ENCODE measurements at regions not wholly inside any gene's neighbourhood (a gene's known extent, or its start where the extent isn't known, plus 50 kb on each side); places are given as distances from the start of the nearest gene placed in this dataset.

DNA sequence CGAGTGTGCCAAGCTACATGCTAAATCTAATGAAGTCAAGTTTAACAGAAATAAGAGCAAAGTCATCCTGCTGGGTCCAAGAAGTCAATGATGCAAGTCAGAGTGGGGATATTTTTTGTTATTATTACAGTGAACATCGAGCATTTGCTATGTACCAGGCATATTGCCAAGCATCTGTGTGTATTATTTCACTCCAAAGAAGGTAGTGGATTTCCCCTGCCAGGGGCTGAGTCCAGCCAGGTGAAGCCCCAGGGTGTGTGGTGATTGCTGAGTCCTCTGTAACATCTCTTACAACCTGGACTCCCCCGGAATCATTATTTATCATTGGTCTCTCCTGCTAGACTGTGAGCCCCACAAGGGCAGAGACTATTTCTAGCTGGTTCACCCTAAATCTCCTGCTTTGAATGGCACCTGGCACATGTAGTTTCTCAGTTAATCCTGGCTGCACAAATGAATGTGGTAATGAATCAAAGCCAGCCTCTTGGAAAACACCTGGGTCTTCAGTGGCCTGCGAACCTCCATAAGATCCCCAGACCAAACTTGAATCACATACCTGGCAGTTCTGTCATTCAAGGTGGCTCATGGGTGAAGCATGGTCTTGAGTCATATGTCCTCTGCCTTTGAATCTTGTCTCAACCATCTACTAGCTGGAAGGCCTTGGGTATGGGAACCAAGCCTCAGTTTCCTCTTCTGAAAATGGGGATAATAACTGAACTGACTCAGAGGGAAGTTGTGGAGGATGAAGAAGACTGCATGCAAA, 549.2 kb downstream of the MIAT start:
- H3K4me3 Mint-ChIP-seq = no peak overlapping the region
- no peak for DNase-seq (ENCODE audit: low spot score)
- H3K9me3 Mint-ChIP-seq = no peaks in the 10 kb centered on the region
- H3K27me3 Mint-ChIP-seq (ENCODE audit: insufficient read depth) = peaks cover 3% of the 10 kb centered on the region
- H3K27ac Mint-ChIP-seq = no peak overlapping the region
- no peaks in the 10 kb centered on the region for H3K36me3 Mint-ChIP-seq (ENCODE audit: low read depth)
- intact Hi-C loops (cut with micrococcal nuclease) = no loop called here
- no peaks in the 10 kb centered on the region for H3K4me1 Mint-ChIP-seq (ENCODE audit: low read depth)

GRCh38 chr22:27207266-27207665, 549.9 kb downstream of the MIAT start:
- DNase-seq (ENCODE audit: low spot score) = no peak
- Mint-ChIP-seq H3K36me3 (ENCODE audit: low read depth) (no peaks in the 10 kb centered on the region), H3K4me1 (ENCODE audit: low read depth) (no peaks in the 10 kb centered on the region), H3K4me3 (no peak overlapping the region), H3K27ac (no peak overlapping the region), H3K27me3 (ENCODE audit: insufficient read depth) (peaks cover 3% of the 10 kb centered on the region), H3K9me3 (no peaks in the 10 kb centered on the region)
- intact Hi-C loops (cut with micrococcal nuclease) = no loop called here

GRCh38 chr22:27207907-27208306, 550.5 kb downstream of the MIAT start:
- no peak overlapping the region for H3K27ac Mint-ChIP-seq
- H3K27me3 Mint-ChIP-seq (ENCODE audit: insufficient read depth) = peaks cover 8% of the 10 kb centered on the region
- H3K9me3 Mint-ChIP-seq = no peaks in the 10 kb centered on the region
- H3K4me1 Mint-ChIP-seq (ENCODE audit: low read depth) = no peaks in the 10 kb centered on the region
- intact Hi-C loops (cut with micrococcal nuclease) = no loop called here
- H3K4me3 Mint-ChIP-seq = no peak overlapping the region
- no peaks in the 10 kb centered on the region for H3K36me3 Mint-ChIP-seq (ENCODE audit: low read depth)
- DNase-seq (ENCODE audit: low spot score) = no peak

DNA sequence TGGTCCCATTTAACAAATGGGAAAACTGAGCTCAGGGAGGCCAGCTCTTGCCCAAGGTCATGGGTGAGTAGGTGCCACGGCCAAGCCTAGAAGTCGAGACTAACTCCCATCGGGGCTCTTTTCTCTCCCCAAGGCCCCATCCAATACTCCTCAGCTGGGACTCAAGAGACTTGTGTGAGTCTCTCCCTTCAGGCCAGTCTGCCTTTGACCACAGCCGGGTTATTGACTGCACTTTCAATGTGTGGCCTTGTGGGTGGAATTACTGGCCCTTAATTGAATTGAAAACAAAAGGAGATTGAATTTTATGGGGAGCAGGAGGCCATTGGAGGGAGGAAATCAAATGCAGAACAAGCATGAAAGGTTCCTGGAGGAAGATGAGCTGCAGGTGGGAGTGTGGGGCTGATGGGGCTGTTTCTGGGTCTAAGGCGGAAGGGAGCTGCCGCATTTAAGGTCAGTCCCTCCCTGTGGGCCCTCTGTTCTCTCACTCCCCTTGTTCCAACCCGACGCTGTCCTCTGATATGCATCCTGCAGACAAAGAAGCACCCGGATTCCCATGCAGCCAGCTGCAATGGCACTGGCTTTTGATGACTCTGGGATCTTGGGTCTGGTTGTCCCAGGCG, 552.8 kb downstream of the MIAT start:
- no peak for DNase-seq (ENCODE audit: low spot score)
- Mint-ChIP-seq H3K9me3 (no peaks in the 10 kb centered on the region), H3K4me3 (no peak overlapping the region), H3K36me3 (ENCODE audit: low read depth) (no peaks in the 10 kb centered on the region), H3K4me1 (ENCODE audit: low read depth) (no peaks in the 10 kb centered on the region), H3K27ac (no peak overlapping the region), H3K27me3 (ENCODE audit: insufficient read depth) (peaks cover 8% of the 10 kb centered on the region)
- intact Hi-C loops (cut with micrococcal nuclease) = no loop called here

GRCh38 chr22:27212102-27212501, 554.7 kb downstream of the MIAT start:
- no peaks in the 10 kb centered on the region for H3K4me1 Mint-ChIP-seq (ENCODE audit: low read depth)
- no peak for DNase-seq (ENCODE audit: low spot score)
- H3K27me3 Mint-ChIP-seq (ENCODE audit: insufficient read depth) = peaks cover 8% of the 10 kb centered on the region
- H3K36me3 Mint-ChIP-seq (ENCODE audit: low read depth) = no peaks in the 10 kb centered on the region
- no peak overlapping the region for H3K4me3 Mint-ChIP-seq
- intact Hi-C loops (cut with micrococcal nuclease) = no loop called here
- no peak overlapping the region for H3K27ac Mint-ChIP-seq
- H3K9me3 Mint-ChIP-seq = no peaks in the 10 kb centered on the region

DNA sequence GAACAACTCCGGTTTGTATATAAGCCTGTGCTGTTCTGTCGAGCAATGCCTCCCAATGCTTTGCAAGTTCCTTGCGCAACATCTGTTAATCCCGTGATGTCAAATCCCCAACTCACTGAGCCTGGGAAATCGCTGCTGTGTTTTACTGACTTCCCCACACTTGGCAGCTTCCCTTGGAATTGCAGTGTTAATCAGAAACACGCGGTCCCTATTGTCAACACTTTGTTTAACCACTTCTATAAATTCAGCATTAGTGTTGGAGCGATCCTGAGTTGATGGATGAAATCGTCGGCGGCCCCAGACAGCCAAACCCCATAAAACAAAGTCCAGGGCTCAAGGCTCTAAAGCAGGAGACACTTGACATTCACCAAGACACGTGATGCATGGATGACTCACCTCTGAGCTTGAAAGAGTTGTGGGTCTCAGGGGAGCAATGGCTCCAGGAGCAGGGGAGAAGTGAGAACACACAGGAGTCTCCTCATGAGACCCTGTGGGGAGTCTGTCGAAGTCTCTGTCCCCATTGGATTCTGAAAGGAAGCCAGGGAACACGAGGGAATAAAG, 555.3 kb downstream of the MIAT start:
- Mint-ChIP-seq H3K27me3 (ENCODE audit: insufficient read depth) (peaks cover 8% of the 10 kb centered on the region), H3K36me3 (ENCODE audit: low read depth) (no peaks in the 10 kb centered on the region), H3K4me3 (no peak overlapping the region), H3K27ac (no peak overlapping the region), H3K9me3 (no peaks in the 10 kb centered on the region), H3K4me1 (ENCODE audit: low read depth) (no peaks in the 10 kb centered on the region)
- intact Hi-C loops (cut with micrococcal nuclease) = no loop called here
- DNase-seq (ENCODE audit: low spot score) = no peak

- Mint-ChIP-seq H3K36me3 (ENCODE audit: low read depth) (no peaks in the 10 kb centered on the region), H3K9me3 (no peaks in the 10 kb centered on the region), H3K27me3 (ENCODE audit: insufficient read depth) (peaks cover 8% of the 10 kb centered on the region), H3K27ac (no peak overlapping the region), H3K4me3 (no peak overlapping the region), H3K4me1 (ENCODE audit: low read depth) (no peaks in the 10 kb centered on the region)
- intact Hi-C loops (cut with micrococcal nuclease) = no loop called here
- DNase-seq (ENCODE audit: low spot score) = no peak
Measured at GRCh38 chr22:27213294-27213693, 555.9 kb downstream of the MIAT start.

DNA sequence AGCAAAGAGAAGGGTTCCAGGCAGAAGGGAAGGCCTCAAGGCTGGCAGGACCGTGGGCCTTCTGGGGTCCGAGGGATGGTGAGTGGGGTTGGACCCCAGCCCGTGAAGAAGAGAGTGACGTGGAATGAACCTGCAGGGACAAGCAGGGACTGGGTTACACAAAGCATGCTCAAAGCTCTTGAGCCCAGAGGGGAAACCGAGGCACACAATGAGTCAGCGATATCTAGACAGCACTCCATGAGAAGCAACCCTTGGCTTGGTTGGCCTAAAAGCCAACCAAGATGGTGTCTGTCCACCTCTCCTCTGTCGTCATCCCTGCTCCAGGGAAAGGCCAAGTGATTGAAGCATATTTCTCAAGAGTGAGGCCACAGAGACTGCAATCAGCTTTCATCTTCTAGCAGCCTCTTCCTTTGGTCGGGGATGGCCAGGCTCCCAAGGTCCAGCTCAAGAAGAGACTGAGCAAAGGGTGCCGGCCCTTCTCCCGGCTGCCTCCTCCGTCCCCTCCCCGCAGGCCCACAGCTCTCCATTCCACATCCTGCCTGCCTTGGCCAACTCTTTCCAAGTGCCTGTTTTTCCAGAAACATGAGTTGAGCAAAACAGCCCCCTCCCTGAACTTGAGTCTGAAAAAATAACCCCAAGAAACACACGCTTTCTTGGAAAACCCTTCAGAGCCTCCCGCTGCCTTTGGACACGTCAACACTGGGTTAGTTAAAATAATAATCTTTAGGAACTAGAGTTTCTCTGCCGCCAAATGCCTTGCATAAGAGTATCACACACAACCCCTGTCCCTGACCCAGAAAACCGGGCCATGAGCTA, 556.6 kb downstream of the MIAT start:
- Mint-ChIP-seq H3K27ac (no peak overlapping the region), H3K36me3 (ENCODE audit: low read depth) (no peaks in the 10 kb centered on the region)
- intact Hi-C loops (cut with micrococcal nuclease) = no loop called here

GRCh38 chr22:27214691-27215090, 557.3 kb downstream of the MIAT start:
- no peaks in the 10 kb centered on the region for H3K4me1 Mint-ChIP-seq (ENCODE audit: low read depth)
- no peak for DNase-seq (ENCODE audit: low spot score)
- intact Hi-C loops (cut with micrococcal nuclease) = no loop called here
- H3K27me3 Mint-ChIP-seq (ENCODE audit: insufficient read depth) = peaks cover 10% of the 10 kb centered on the region
- H3K9me3 Mint-ChIP-seq = no peaks in the 10 kb centered on the region
- no peaks in the 10 kb centered on the region for H3K36me3 Mint-ChIP-seq (ENCODE audit: low read depth)
- H3K4me3 Mint-ChIP-seq = no peak overlapping the region
- H3K27ac Mint-ChIP-seq = no peak overlapping the region

More for the DNA sequence above, 556.6 kb downstream of the MIAT start:
- DNase-seq (ENCODE audit: low spot score) = no peak
- H3K4me1 Mint-ChIP-seq (ENCODE audit: low read depth) = no peaks in the 10 kb centered on the region
- H3K4me3 Mint-ChIP-seq = no peak overlapping the region
- H3K27me3 Mint-ChIP-seq (ENCODE audit: insufficient read depth) = peaks cover 9% of the 10 kb centered on the region
- H3K9me3 Mint-ChIP-seq = no peaks in the 10 kb centered on the region

- peaks cover 8% of the 10 kb centered on the region for H3K27me3 Mint-ChIP-seq (ENCODE audit: insufficient read depth)
- H3K27ac Mint-ChIP-seq = no peak overlapping the region
- no peaks in the 10 kb centered on the region for H3K36me3 Mint-ChIP-seq (ENCODE audit: low read depth)
- no peak overlapping the region for H3K4me3 Mint-ChIP-seq
- no peaks in the 10 kb centered on the region for H3K4me1 Mint-ChIP-seq (ENCODE audit: low read depth)
- H3K9me3 Mint-ChIP-seq = no peaks in the 10 kb centered on the region
- intact Hi-C loops (cut with micrococcal nuclease) = no loop called here
- DNase-seq (ENCODE audit: low spot score) = no peak
Measured at GRCh38 chr22:27215871-27216270, 558.5 kb downstream of the MIAT start.

- Mint-ChIP-seq H3K4me1 (ENCODE audit: low read depth) (no peaks in the 10 kb centered on the region), H3K27me3 (ENCODE audit: insufficient read depth) (peaks cover 7% of the 10 kb centered on the region), H3K36me3 (ENCODE audit: low read depth) (no peaks in the 10 kb centered on the region), H3K27ac (no peak overlapping the region), H3K9me3 (no peaks in the 10 kb centered on the region), H3K4me3 (no peak overlapping the region)
- intact Hi-C loops (cut with micrococcal nuclease) = no loop called here
- DNase-seq (ENCODE audit: low spot score) = no peak
Measured at GRCh38 chr22:27216444-27216843, 559.1 kb downstream of the MIAT start.

DNA sequence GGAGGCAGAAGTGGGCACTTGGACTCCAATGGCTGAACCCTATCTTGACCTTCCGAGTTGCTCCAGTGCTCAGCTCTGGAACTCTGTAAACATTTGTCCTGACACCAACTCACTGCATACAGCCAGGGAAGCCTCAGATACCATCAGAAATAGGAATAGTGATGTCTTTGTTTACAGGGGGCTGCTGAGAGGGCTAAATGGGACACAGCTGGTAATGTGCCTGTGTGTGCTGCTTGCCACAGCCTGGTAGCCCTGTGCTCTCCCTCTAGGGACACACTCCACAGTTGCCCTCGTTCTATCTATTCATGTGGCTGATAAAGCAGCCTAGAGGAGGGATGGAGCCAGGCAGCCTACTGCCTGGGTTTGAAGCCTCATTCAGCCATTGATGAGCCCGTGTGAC, 559.8 kb downstream of the MIAT start:
- Mint-ChIP-seq H3K4me3 (no peak overlapping the region), H3K27ac (no peak overlapping the region), H3K4me1 (ENCODE audit: low read depth) (no peaks in the 10 kb centered on the region), H3K27me3 (ENCODE audit: insufficient read depth) (peaks cover 7% of the 10 kb centered on the region), H3K9me3 (no peaks in the 10 kb centered on the region), H3K36me3 (ENCODE audit: low read depth) (no peaks in the 10 kb centered on the region)
- DNase-seq (ENCODE audit: low spot score) = no peak
- intact Hi-C loops (cut with micrococcal nuclease) = no loop called here
